Smooth muscle cell (in vitro differentiated cells): ENCODE measurements at regions not wholly inside any gene's neighbourhood (a gene's known extent, or its start where the extent isn't known, plus 50 kb on each side); places are given as distances from the start of the nearest gene placed in this dataset.

Experiments
- DNase-seq: peaks from one replicate; lab custom pipeline; 2025; ENCODE audit not compliant: unreplicated experiment; lab: John Stamatoyannopoulos, UW
- H2AFZ ChIP-seq: fragments of 200-600 bp; sonication (generic); 2 replicates; pipeline ENCODE4 v1.6.0; 2016; ENCODE audit warnings: antibody characterized with exemption, low read depth, mild to moderate bottlenecking
- H3F3A ChIP-seq: fragments of 200-600 bp; sonication (generic); 2 replicates; pipeline ENCODE4 v1.6.0; 2017; ENCODE audit warnings: antibody characterized with exemption, low read depth
- H3K27ac ChIP-seq: fragments of 200-600 bp; sonication (generic); 2 replicates; pipeline ENCODE4 v1.5.1; 2016; ENCODE audit warnings: low read depth, mild to moderate bottlenecking
- H3K27me3 ChIP-seq: fragments of 200-600 bp; sonication (generic); 2 replicates; pipeline ENCODE4 v1.6.1; 2016; ENCODE audit warnings: low read depth, mild to moderate bottlenecking
- H3K36me3 ChIP-seq: fragments of 200-600 bp; sonication (generic); 2 replicates; pipeline ENCODE4 v1.5.1; 2016; ENCODE audit warnings: low read depth
- H3K4me1 ChIP-seq: fragments of 200-600 bp; sonication (generic); 2 replicates; pipeline ENCODE4 v1.5.1; 2016; ENCODE audit warnings: low read depth
- H3K4me2 ChIP-seq: fragments of 200-600 bp; sonication (generic); 2 replicates; pipeline ENCODE4 v1.6.0; 2016; ENCODE audit warnings: mild to moderate bottlenecking
- H3K4me3 ChIP-seq: fragments of 200-600 bp; sonication (generic); 2 replicates; pipeline ENCODE4 v1.5.1; 2016; ENCODE audit warnings: mild to moderate bottlenecking
- H3K79me2 ChIP-seq: fragments of 200-600 bp; sonication (generic); 2 replicates; pipeline ENCODE4 v1.6.0; 2016; ENCODE audit warnings: low read depth, mild to moderate bottlenecking
- H3K9ac ChIP-seq: fragments of 200-600 bp; sonication (generic); 2 replicates; pipeline ENCODE4 v1.6.0; 2016; ENCODE audit warnings: low read depth
- H3K9me3 ChIP-seq: fragments of 200-600 bp; sonication (generic); replicated peaks from 2 replicates; pipeline ENCODE4 v1.5.1; 2016; ENCODE audit warnings: low read depth
- H4K20me1 ChIP-seq: fragments of 200-600 bp; sonication (generic); 2 replicates; pipeline ENCODE4 v1.6.0; 2016; ENCODE audit warnings: low read depth
- CTCF ChIP-seq: fragments of 200-600 bp; sonication (generic); IDR thresholded peaks from 2 replicates; pipeline ENCODE4 v1.5.1; 2017; ENCODE audit warnings: borderline replicate concordance, mild to moderate bottlenecking, antibody characterized with exemption; ENCODE audit not compliant: insufficient read depth, poor library complexity, severe bottlenecking
- WGBS: methylation state at CpG from one replicate; pipeline ENCODE4 v1.1.7; 2016; ENCODE audit warnings: low lambda C conversion rate; 5-methylcytosine and 5-hydroxymethylcytosine counted together

- H4K20me1 ChIP-seq, result no peaks in the 10 kb centered on the region
- H3K9ac ChIP-seq, result no peak overlapping the region
- no peak for DNase-seq
- 50% methylated on average over 3 of the region's 3 CpGs for WGBS
- no peak for TF ChIP-seq CTCF
- no peaks in the 10 kb centered on the region for H3K36me3 ChIP-seq
- no peak overlapping the region for H3K27ac ChIP-seq
- peak overlapping the region; percentile 37 for H3K4me2 ChIP-seq
- peaks cover 25% of the 10 kb centered on the region for H3K4me1 ChIP-seq
- no peaks in the 10 kb centered on the region for H3K27me3 ChIP-seq
- H2AFZ ChIP-seq, result no peak overlapping the region
- no peak overlapping the region for H3K4me3 ChIP-seq
- H3K79me2 ChIP-seq, result no peaks in the 10 kb centered on the region
- peaks cover 4% of the 10 kb centered on the region for H3F3A ChIP-seq
- H3K9me3 ChIP-seq, result no peaks in the 10 kb centered on the region
These were observed 245.3 kb downstream of the BCOR start for GRCh38 chrX:39852491-39852890.

GRCh38 chrX:39853417-39854030 lies 244.2 kb downstream of the BCOR start:
- no peak overlapping the region for H2AFZ ChIP-seq

GRCh38 chrX:39854772-39855747 lies 242.7 kb downstream of the BCOR start:
- Histone ChIP-seq H3K27me3 (no peaks in the 10 kb centered on the region), H3K4me2 (peak overlapping the region; percentile 67), H3K9me3 (no peaks in the 10 kb centered on the region), H3K4me1 (peaks cover 29% of the 10 kb centered on the region), H3K36me3 (no peaks in the 10 kb centered on the region), H3K4me3 (no peak overlapping the region), H4K20me1 (no peaks in the 10 kb centered on the region), H2AFZ (no peak overlapping the region), H3K9ac (peak overlapping the region; percentile 58), H3F3A (peaks cover 4% of the 10 kb centered on the region), H3K79me2 (no peaks in the 10 kb centered on the region), H3K27ac (peak overlapping the region; percentile 76)
- WGBS, result 42% methylated on average over 17 of the region's 17 CpGs
- no peak for DNase-seq
- TF ChIP-seq CTCF, result no peak

More at GRCh38 chrX:39853417-39854030, 244.2 kb downstream of the BCOR start:
- Histone ChIP-seq H3K79me2 (no peaks in the 10 kb centered on the region), H3K27me3 (no peaks in the 10 kb centered on the region), H3K4me3 (no peak overlapping the region), H3K27ac (peak overlapping the region; percentile 42), H3K9me3 (no peaks in the 10 kb centered on the region), H3K4me2 (peak overlapping the region; percentile 37), H3K9ac (no peak overlapping the region), H3F3A (peaks cover 4% of the 10 kb centered on the region), H3K4me1 (peaks cover 25% of the 10 kb centered on the region), H4K20me1 (no peaks in the 10 kb centered on the region), H3K36me3 (no peaks in the 10 kb centered on the region)
- TF ChIP-seq CTCF, result no peak
- no peak for DNase-seq
- 13% methylated on average over 2 of the region's 3 CpGs for WGBS
